IMR-90 (cell line): ENCODE measurements at regions not wholly inside any gene's neighbourhood (a gene's known extent, or its start where the extent isn't known, plus 50 kb on each side); places are given as distances from the start of the nearest gene placed in this dataset.

Experiments
- ATAC-seq: fragments of 200-7000 bp; cut with Tn5 transposase; 2 replicates; pipeline ENCODE4 v1.9.1; 2020; ENCODE audit warnings: low read depth, mild to moderate bottlenecking, moderate library complexity
- BruUV-seq: library from RNA; stranded (reverse); fragments of 400-500 nt; replicated peaks from 2 replicates; lab custom pipeline; 2021; lab: Mats Ljungman, UMichigan
- CTCF ChIA-PET: fragments of 300-600 bp; formaldehyde crosslinking; extraction: SDS; loops from one replicate; lab custom pipeline; 2021; ENCODE audit warnings: antibody characterized with exemption; lab: Yijun Ruan, JAX
- POLR2A ChIA-PET: fragments of 300-600 bp; sonication (Branson Sonifier 250); formaldehyde crosslinking; loops from one replicate; lab custom pipeline; 2022; ENCODE audit warnings: antibody characterized with exemption; ENCODE audit not compliant: unreplicated experiment; lab: Charles Lee
- DNase-seq: peaks from one replicate; pipeline ENCODE4 v3.0.0; 2013
- H2AFZ ChIP-seq: replicated peaks from 2 replicates; pipeline ENCODE3; 2013; ENCODE audit warnings: low read length, mild to moderate bottlenecking; ENCODE audit not compliant: poor library complexity
- H2AK5ac ChIP-seq: 2 replicates; pipeline ENCODE4 v1.6.1; 2013; ENCODE audit warnings: low read depth, low read length, inconsistent platforms
- H2AK9ac ChIP-seq: replicated peaks from 2 replicates; pipeline ENCODE3; 2013; ENCODE audit warnings: mild to moderate bottlenecking, low read depth, low read length, moderate library complexity; ENCODE audit not compliant: poor library complexity
- H2BK120ac ChIP-seq: 2 replicates; pipeline ENCODE4 v1.6.1; 2013; ENCODE audit warnings: low read depth, low read length, inconsistent platforms
- H2BK15ac ChIP-seq: 3 replicates; pipeline ENCODE4 v1.6.1; 2013; ENCODE audit warnings: low read depth, low read length, inconsistent platforms
- H2BK20ac ChIP-seq: 2 replicates; pipeline ENCODE4 v1.6.1; 2013; ENCODE audit warnings: low read depth, mild to moderate bottlenecking, inconsistent platforms, low read length, moderate library complexity
- H2BK5ac ChIP-seq: 2 replicates; pipeline ENCODE4 v1.6.1; 2013; ENCODE audit warnings: mild to moderate bottlenecking, low read depth, low read length, inconsistent platforms; ENCODE audit not compliant: poor library complexity, severe bottlenecking
- H3K14ac ChIP-seq: replicated peaks from 2 replicates; pipeline ENCODE4 v1.6.1; 2013; ENCODE audit warnings: low read depth, low read length, inconsistent platforms
- H3K18ac ChIP-seq: 2 replicates; pipeline ENCODE4 v1.6.1; 2013; ENCODE audit warnings: low read depth, low read length, control low read depth
- H3K23ac ChIP-seq: 2 replicates; pipeline ENCODE4 v1.6.1; 2013; ENCODE audit warnings: low read depth, low read length, inconsistent platforms
- H3K27ac ChIP-seq: 2 replicates; pipeline ENCODE4 v1.5.1; 2013; ENCODE audit warnings: mild to moderate bottlenecking, control low read depth, low read length; ENCODE audit not compliant: insufficient read depth
- H3K27me3 ChIP-seq: 2 replicates; pipeline ENCODE4 v1.6.1; 2013; ENCODE audit warnings: low read length; ENCODE audit not compliant: control insufficient read depth, insufficient read depth
- H3K36me3 ChIP-seq: 2 replicates; pipeline ENCODE4 v1.6.1; 2013; ENCODE audit warnings: low read length, mixed read lengths; ENCODE audit not compliant: control insufficient read depth, insufficient read depth
- H3K4ac ChIP-seq: 2 replicates; pipeline ENCODE4 v1.6.1; 2013; ENCODE audit warnings: low read depth, low read length, inconsistent platforms
- H3K4me1 ChIP-seq: 2 replicates; pipeline ENCODE4 v1.6.1; 2013; ENCODE audit warnings: low read length, mixed read lengths; ENCODE audit not compliant: control insufficient read depth, insufficient read depth
- H3K4me2 ChIP-seq: 2 replicates; pipeline ENCODE4 v1.6.1; 2013; ENCODE audit warnings: low read depth, mild to moderate bottlenecking, control low read depth, low read length, moderate library complexity
- H3K4me3 ChIP-seq: 2 replicates; pipeline ENCODE4 v1.5.1; 2013; ENCODE audit warnings: low read depth, mild to moderate bottlenecking, control low read depth, low read length, moderate library complexity; ENCODE audit not compliant: insufficient read depth
- H3K56ac ChIP-seq: 2 replicates; pipeline ENCODE4 v1.6.1; 2013; ENCODE audit warnings: low read length, inconsistent platforms; ENCODE audit not compliant: insufficient read depth; ENCODE audit errors: extremely low read depth
- H3K79me1 ChIP-seq, 2 experiments: 2 replicates each; pipeline ENCODE4 v1.6.1; 2013; ENCODE audit warnings: low read length in 2 of 2, inconsistent platforms in 1 of 2, low read depth in 1 of 2
- H3K9ac ChIP-seq: 2 replicates; pipeline ENCODE4 v1.6.1; 2013; ENCODE audit warnings: low read depth, low read length, control low read depth
- H3K9me1 ChIP-seq: 2 replicates; pipeline ENCODE4 v1.6.1; 2013; ENCODE audit warnings: low read length, inconsistent platforms; ENCODE audit not compliant: insufficient read depth
- H3K9me3 ChIP-seq: 2 replicates; pipeline ENCODE4 v1.6.1; 2013; ENCODE audit warnings: low read length; ENCODE audit not compliant: control insufficient read depth, insufficient read depth
- H4K20me1 ChIP-seq: 2 replicates; pipeline ENCODE4 v1.6.1; 2013; ENCODE audit warnings: low read length, inconsistent platforms; ENCODE audit not compliant: insufficient read depth
- H4K5ac ChIP-seq: 2 replicates; pipeline ENCODE4 v1.6.1; 2013; ENCODE audit warnings: mild to moderate bottlenecking, low read depth, low read length, control low read depth
- H4K8ac ChIP-seq, 2 experiments: 2 replicates each; pipeline ENCODE4 v1.6.1; 2013; ENCODE audit warnings: low read depth in 2 of 2, low read length in 2 of 2, control low read depth in 1 of 2, inconsistent platforms in 1 of 2
- H4K91ac ChIP-seq: 2 replicates; pipeline ENCODE4 v1.6.1; 2013; ENCODE audit warnings: low read depth, low read length, inconsistent platforms; ENCODE audit not compliant: insufficient read depth
- BHLHE40 ChIP-seq: fragments of 150-350 bp; IDR thresholded peaks from 2 replicates; pipeline ENCODE4 v1.6.1; 2016; ENCODE audit warnings: mild to moderate bottlenecking, low read depth, low read length
- CEBPB ChIP-seq: IDR thresholded peaks from 2 replicates; pipeline ENCODE4 v1.6.1; 2012; ENCODE audit warnings: low read depth, low read length, improper control_type of control experiment
- CTCF ChIP-seq: conservative IDR thresholded peaks from 2 replicates; pipeline ENCODE4 v1.5.1; 2012; ENCODE audit warnings: mild to moderate bottlenecking, low read depth, low read length, improper control_type of control experiment
- FOS ChIP-seq: fragments of 150-350 bp; IDR thresholded peaks from 2 replicates; pipeline ENCODE4 v1.6.1; 2016; ENCODE audit warnings: low read depth, low read length
- MAZ ChIP-seq: IDR thresholded peaks from 2 replicates; pipeline ENCODE4 v1.6.1; 2012; ENCODE audit warnings: low read depth, mild to moderate bottlenecking, low read length, improper control_type of control experiment, moderate library complexity, borderline replicate concordance
- MXI1 ChIP-seq: IDR thresholded peaks from 2 replicates; pipeline ENCODE4 v1.6.1; 2012; ENCODE audit warnings: low read depth, mild to moderate bottlenecking, low read length, moderate library complexity, borderline replicate concordance
- POLR2A ChIP-seq: IDR thresholded peaks from 2 replicates; pipeline ENCODE4 v1.6.1; 2012; ENCODE audit warnings: mild to moderate bottlenecking, low read depth, low read length
- RFX5 ChIP-seq: IDR thresholded peaks from 2 replicates; pipeline ENCODE4 v1.8.0; 2012; ENCODE audit warnings: low read depth, mild to moderate bottlenecking, low read length, moderate library complexity
- SMC3 ChIP-seq: fragments of 150-350 bp; IDR thresholded peaks from 2 replicates; pipeline ENCODE4 v1.6.1; 2016; ENCODE audit warnings: low read depth, mild to moderate bottlenecking, antibody characterized with exemption, low read length, moderate library complexity
- WGBS, 2 experiments: methylation state at CpG; one replicate each; pipeline versions ENCODE4 v1.1.5 to v1.1.7; 2013; ENCODE audit warnings: missing lambda C conversion rate in 2 of 2; ENCODE audit not compliant: insufficient read length in 1 of 2; ENCODE audit errors: extremely low coverage in 2 of 2; 5-methylcytosine and 5-hydroxymethylcytosine counted together
- dilution Hi-C: fragments of 300-500 bp; cut with HindIII; formaldehyde crosslinking; loops from one replicate; pipeline ENCODE4 v1.14.3; 2018; ENCODE audit warnings: low sequenced_read_pairs; ENCODE audit not compliant: unreplicated experiment
- in situ Hi-C: fragments of 300-500 bp; cut with MboI; formaldehyde crosslinking; loops from 3 replicates; pipeline ENCODE4 v1.14.3; 2019; ENCODE audit warnings: low sequenced_read_pairs, inconsistent platforms, mixed read lengths
- intact Hi-C: fragments of 100-400 bp; cut with micrococcal nuclease; formaldehyde crosslinking; loops from 2 replicates; pipeline ENCODE4 v1.10.0; 2022

- H4K91ac ChIP-seq = no peak overlapping the region
- dilution Hi-C loops = no loop called here
These were observed 172.5 kb downstream of the HNRNPD start for GRCh38 chr4:82201303-82201702.

More at GRCh38 chr4:82201303-82201702, 172.5 kb downstream of the HNRNPD start:
- Histone ChIP-seq H2BK120ac (no peak overlapping the region), H3K27me3 (no peaks in the 10 kb centered on the region), H3K79me1 (no peaks in the 10 kb centered on the region), H2AK9ac (no peak overlapping the region), H3K23ac (no peak overlapping the region), H2AK5ac (no peak overlapping the region), H4K20me1 (no peaks in the 10 kb centered on the region), H3K14ac (no peak overlapping the region), H3K9me1 (no peaks in the 10 kb centered on the region), H2BK15ac (no peak overlapping the region), H3K4me2 (no peak overlapping the region), H3K9ac (no peak overlapping the region), H2AFZ (no peak overlapping the region), H3K27ac (no peak overlapping the region), H3K9me3 (no peaks in the 10 kb centered on the region), H4K8ac (no peak overlapping the region), H3K36me3 (no peaks in the 10 kb centered on the region), H3K56ac (no peak overlapping the region), H3K4me3 (no peak overlapping the region), H4K5ac (no peak overlapping the region), H3K4me1 (no peaks in the 10 kb centered on the region), H2BK20ac (no peak overlapping the region), H3K18ac (no peak overlapping the region), H2BK5ac (no peak overlapping the region), H3K4ac (no peak overlapping the region)
- ChIA-PET CTCF (interaction anchor here (1.0 kb wide), 1 partner anchor 734 kb away, joined by 3 read pairs; no protein-coding TSS in a partner anchor), POLR2A (no interaction called here)
- intact Hi-C loops (loop anchor here (5.0 to 10.0 kb wide), 2 partner anchors 1137 to 1834 kb away; no protein-coding TSS in a partner anchor), in situ Hi-C loops (loop anchor here (10.0 kb wide), 1 partner anchor 797 kb away; no protein-coding TSS in a partner anchor)
- TF ChIP-seq RFX5 (no peak), FOS (no peak), BHLHE40 (no peak), CEBPB (no peak), POLR2A (no peak), CTCF (no peak), MAZ (no peak), MXI1 (no peak), SMC3 (no peak)
- no CpG with 5 or more reads among the region's 1 CpG for WGBS, 2 experiments
- ATAC-seq = no peak
- no TSS peak for BruUV-seq
- DNase-seq = no peak
